DMS53 treated with DMSO at 0.1 percent for 48 hours (cell line): ENCODE measurements at regions not wholly inside any gene's neighbourhood (a gene's known extent, or its start where the extent isn't known, plus 50 kb on each side); places are given as distances from the start of the nearest gene placed in this dataset.
"Not testable (repeated sequence)": the region's sequence is repeated elsewhere in the genome, so short reads cannot be mapped to it uniquely, and the experiment has no call there.

Experiments used
- DNase-seq: peaks from one replicate; lab custom pipeline; 2025; ENCODE audit not compliant: unreplicated experiment; lab: John Stamatoyannopoulos, UW

- no peak for DNase-seq
These were observed 51.2 kb upstream of the DAAM1 start for GRCh38 chr14:59137256-59137655.

DNA sequence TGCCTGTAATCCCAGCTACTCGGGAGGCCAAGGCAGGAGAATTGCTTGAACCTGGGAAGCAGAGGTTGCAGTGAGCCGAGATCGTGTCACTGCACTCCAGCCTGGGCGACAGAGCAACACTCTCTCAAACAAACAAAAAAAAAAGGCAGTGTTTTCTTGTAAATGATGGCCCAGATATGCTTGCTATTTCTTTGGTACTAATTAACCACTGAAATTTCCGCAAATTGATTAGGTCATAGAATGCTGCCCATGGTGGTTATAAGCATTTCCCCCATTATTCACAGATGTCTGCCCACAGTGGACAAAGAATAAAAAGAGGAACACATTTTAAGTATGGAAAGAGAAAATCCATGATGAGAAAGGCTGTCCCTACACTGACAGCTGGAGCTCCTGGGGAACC, 49.9 kb upstream of the DAAM1 start:
- DNase-seq, result not testable (repeated sequence)
